ENCODE measurements at regions not wholly inside any gene's neighbourhood (a gene's known extent, or its start where the extent isn't known, plus 50 kb on each side); places are given as distances from the start of the nearest gene placed in this dataset.
"Not testable (repeated sequence)": the region's sequence is repeated elsewhere in the genome, so short reads cannot be mapped to it uniquely, and the experiment has no call there.

DNA sequence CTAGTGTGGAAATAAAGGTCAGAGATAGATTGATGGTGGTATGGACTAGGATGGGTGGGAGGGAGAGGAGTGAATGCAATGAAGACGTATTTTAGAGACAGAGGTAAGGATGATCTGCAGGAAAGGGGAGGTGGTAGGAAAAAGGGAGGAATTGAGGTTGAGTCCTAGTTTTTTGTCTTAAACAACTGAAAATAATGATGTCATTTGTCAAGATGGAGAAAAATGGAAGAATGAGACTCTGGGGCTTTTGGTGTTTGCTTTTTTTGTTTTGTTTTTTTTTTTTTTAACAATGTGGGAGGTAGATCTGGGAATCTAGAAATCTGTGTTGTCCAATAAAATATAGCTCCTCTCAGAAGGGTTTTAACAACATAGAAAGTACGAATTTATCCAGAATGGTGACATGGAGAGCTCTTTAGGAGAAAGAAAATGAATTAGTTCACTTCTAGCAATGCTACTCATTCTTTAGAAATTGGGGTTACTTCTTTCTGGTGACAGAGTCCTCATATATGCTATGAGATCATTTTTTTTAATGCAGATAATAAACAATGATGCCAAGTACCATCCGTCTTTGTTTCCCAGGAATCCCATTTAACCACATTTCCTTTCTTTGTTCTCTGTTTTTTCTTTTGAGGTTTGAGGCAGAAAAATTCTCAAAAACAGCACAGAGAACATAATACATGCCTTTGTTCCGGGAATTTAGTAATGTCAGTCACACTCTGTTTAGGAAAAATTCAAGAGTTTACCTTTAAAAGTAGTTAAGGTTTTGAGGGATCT is 225.3 kb upstream of the COX10 start:
- H3K9me3 Mint-ChIP-seq (ENCODE audit: unreplicated experiment), result no peaks in the 10 kb centered on the region
- H3K4me1 Mint-ChIP-seq (ENCODE audit: unreplicated experiment), result peaks cover 16% of the 10 kb centered on the region
- no peak for DNase-seq (ENCODE audit: low spot score)
- H3K27ac Mint-ChIP-seq (ENCODE audit: unreplicated experiment), result peak overlapping the region; percentile 37
- no peaks in the 10 kb centered on the region for H3K36me3 Mint-ChIP-seq (ENCODE audit: low read depth, unreplicated experiment)
- H3K27me3 Mint-ChIP-seq (ENCODE audit: unreplicated experiment), result peaks cover 1% of the 10 kb centered on the region
- no peak overlapping the region for H3K4me3 Mint-ChIP-seq (ENCODE audit: unreplicated experiment)
- TF ChIP-seq, protein P1, sequence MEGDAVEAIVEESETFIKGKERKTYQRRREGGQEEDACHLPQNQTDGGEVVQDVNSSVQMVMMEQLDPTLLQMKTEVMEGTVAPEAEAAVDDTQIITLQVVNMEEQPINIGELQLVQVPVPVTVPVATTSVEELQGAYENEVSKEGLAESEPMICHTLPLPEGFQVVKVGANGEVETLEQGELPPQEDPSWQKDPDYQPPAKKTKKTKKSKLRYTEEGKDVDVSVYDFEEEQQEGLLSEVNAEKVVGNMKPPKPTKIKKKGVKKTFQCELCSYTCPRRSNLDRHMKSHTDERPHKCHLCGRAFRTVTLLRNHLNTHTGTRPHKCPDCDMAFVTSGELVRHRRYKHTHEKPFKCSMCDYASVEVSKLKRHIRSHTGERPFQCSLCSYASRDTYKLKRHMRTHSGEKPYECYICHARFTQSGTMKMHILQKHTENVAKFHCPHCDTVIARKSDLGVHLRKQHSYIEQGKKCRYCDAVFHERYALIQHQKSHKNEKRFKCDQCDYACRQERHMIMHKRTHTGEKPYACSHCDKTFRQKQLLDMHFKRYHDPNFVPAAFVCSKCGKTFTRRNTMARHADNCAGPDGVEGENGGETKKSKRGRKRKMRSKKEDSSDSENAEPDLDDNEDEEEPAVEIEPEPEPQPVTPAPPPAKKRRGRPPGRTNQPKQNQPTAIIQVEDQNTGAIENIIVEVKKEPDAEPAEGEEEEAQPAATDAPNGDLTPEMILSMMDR (IDR thresholded peaks at IDR 0.05; ENCODE audit: unreplicated experiment), result no peak

DNA sequence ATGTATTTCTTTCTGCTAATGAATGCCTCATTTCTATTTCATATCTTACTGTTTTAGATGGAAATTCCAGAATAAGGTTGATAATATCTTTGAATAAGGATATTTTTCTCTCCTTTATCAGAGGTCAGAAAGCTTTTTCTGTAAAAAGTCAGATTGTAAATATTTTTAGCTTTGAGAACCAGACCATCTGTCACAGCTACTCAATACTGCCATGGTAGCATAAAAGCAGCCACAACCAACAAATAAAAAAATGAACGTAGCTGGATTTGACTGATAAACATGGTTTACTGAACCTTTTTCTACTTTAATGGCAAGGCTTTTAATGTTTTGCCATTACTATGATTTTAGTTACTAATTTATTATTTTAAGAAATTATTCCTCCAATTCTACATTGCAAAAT is 217.4 kb upstream of the COX10 start:
- Mint-ChIP-seq H3K4me3 (ENCODE audit: unreplicated experiment) (no peak overlapping the region), H3K4me1 (ENCODE audit: unreplicated experiment) (no peaks in the 10 kb centered on the region), H3K36me3 (ENCODE audit: low read depth, unreplicated experiment) (no peaks in the 10 kb centered on the region), H3K27me3 (ENCODE audit: unreplicated experiment) (no peaks in the 10 kb centered on the region), H3K9me3 (ENCODE audit: unreplicated experiment) (no peaks in the 10 kb centered on the region), H3K27ac (ENCODE audit: unreplicated experiment) (no peak overlapping the region)
- no peak for DNase-seq (ENCODE audit: low spot score)
- TF ChIP-seq, protein P1 (IDR thresholded peaks at IDR 0.05; ENCODE audit: unreplicated experiment), result no peak

DNA sequence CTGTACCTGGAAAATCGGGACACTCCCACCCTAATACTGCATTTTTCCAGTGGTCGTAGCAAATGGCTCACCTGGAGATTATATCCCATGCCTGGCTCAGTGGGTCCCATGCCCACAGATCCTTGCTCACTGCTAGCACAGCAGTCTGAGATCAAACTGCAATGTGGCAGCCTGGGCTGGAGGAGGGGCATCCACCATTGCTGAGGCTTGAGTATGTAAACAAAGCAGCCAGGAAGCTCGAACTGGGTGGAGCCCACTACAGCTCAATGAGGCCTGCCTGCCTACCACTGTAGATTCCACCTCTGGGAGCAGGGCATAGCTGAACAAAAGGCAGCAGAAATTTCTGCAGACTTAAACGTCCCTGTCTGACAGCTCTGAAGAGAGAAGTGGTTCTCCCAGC is 213.6 kb upstream of the COX10 start:
- DNase-seq (ENCODE audit: low spot score); H3K27ac Mint-ChIP-seq (ENCODE audit: unreplicated experiment): not testable (repeated sequence)

DNA sequence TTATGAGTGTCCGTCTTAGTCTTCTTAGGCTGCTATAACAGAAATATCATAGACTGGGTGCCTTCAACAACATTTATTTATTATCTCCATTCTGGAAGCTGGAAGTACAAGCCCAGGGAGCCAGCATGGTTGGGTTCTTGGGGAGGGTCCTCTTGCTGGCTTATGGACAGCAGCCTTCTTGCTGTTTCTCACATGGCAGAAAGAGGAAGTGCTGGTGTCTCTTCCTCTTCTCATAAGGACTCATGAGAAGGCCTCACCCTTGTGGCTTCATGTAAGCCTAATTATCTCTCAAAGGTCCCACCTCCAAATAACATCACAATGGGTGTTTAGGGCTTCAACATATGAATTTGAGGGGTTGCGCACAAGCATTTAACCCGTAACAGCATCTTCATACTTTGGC is 207.0 kb upstream of the COX10 start:
- Mint-ChIP-seq H3K4me3 (ENCODE audit: unreplicated experiment) (no peak overlapping the region), H3K4me1 (ENCODE audit: unreplicated experiment) (no peaks in the 10 kb centered on the region), H3K27me3 (ENCODE audit: unreplicated experiment) (peaks cover 1% of the 10 kb centered on the region), H3K27ac (ENCODE audit: unreplicated experiment) (no peak overlapping the region), H3K9me3 (ENCODE audit: unreplicated experiment) (no peaks in the 10 kb centered on the region), H3K36me3 (ENCODE audit: low read depth, unreplicated experiment) (no peaks in the 10 kb centered on the region)
- TF ChIP-seq, protein P1 (IDR thresholded peaks at IDR 0.05; ENCODE audit: unreplicated experiment), result no peak
- no peak for DNase-seq (ENCODE audit: low spot score)

More for the DNA sequence above, 213.6 kb upstream of the COX10 start:
- H3K27me3 Mint-ChIP-seq (ENCODE audit: unreplicated experiment); H3K36me3 Mint-ChIP-seq (ENCODE audit: low read depth, unreplicated experiment); H3K4me3 Mint-ChIP-seq (ENCODE audit: unreplicated experiment); H3K4me1 Mint-ChIP-seq (ENCODE audit: unreplicated experiment); H3K9me3 Mint-ChIP-seq (ENCODE audit: unreplicated experiment): not testable (repeated sequence)

DNA sequence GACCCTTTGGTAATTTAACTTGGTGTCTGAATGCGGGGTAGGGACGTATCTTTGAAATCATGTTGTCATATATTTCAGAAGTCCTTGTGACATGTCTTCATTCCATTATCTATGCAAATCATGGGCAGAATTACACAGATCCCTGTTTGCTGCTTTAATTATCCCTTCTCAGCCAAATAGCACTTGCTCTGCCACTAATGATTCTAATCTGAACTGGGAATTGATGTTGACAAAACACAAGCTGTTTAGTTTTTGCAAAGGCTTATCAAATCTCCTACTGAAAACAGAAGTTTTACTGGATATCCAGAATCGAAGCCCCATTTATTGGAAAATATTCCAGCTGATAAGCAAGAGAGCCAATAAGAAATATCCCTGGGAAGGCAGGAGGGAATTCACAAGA is 205.9 kb upstream of the COX10 start:
- Mint-ChIP-seq H3K36me3 (ENCODE audit: low read depth, unreplicated experiment) (no peaks in the 10 kb centered on the region), H3K4me1 (ENCODE audit: unreplicated experiment) (no peaks in the 10 kb centered on the region), H3K27me3 (ENCODE audit: unreplicated experiment) (peaks cover 1% of the 10 kb centered on the region), H3K9me3 (ENCODE audit: unreplicated experiment) (no peaks in the 10 kb centered on the region), H3K4me3 (ENCODE audit: unreplicated experiment) (no peak overlapping the region), H3K27ac (ENCODE audit: unreplicated experiment) (no peak overlapping the region)
- no peak for DNase-seq (ENCODE audit: low spot score)
- TF ChIP-seq, protein P1 (IDR thresholded peaks at IDR 0.05; ENCODE audit: unreplicated experiment), result no peak
